Liver (tissue), 3 donors: ENCODE measurements at regions not wholly inside any gene's neighbourhood (a gene's known extent, or its start where the extent isn't known, plus 50 kb on each side); places are given as distances from the start of the nearest gene placed in this dataset.

Source experiments
- CTCF ChIP-seq: fragments of 150-350 bp; IDR thresholded peaks from 2 replicates; pipeline ENCODE4 v1.5.1; 2017; ENCODE audit warnings: improper control_type of control experiment, low read depth, low read length; ENCODE audit not compliant: missing input control
- SP1 ChIP-seq: IDR thresholded peaks from 2 replicates; pipeline ENCODE4 v1.6.1; 2018; ENCODE audit warnings: antibody characterized with exemption, mild to moderate bottlenecking
- donor health status: healthy.
- donor health status: healthy.

- TF ChIP-seq SP1, result no peak
- TF ChIP-seq CTCF, result no peak
Observed at GRCh38 chr18:75827751-75828287, 400.3 kb upstream of the SMIM21 start.
